ENCODE measurements at regions not wholly inside any gene's neighbourhood (a gene's known extent, or its start where the extent isn't known, plus 50 kb on each side); places are given as distances from the start of the nearest gene placed in this dataset.

DNA sequence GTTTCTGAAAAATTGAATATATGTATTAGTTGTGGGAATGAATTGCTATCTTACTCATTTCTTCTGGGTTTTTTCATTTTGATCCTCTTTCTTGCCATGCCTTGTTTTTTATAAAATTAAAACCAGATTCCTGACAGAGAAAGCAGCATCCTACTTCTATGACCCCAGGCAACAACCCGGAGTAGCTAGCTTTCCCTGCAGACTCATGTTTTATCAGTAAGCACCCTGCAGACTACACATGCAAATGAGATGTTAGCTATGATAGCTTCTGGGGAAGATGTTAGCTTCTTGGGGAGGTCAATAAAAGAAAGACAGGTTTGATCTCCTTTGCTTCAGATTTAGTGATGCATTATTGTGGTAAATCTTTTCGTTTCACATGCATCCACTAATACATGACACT, 1598.6 kb downstream of the SLITRK5 start:
- no peak overlapping the region for H3K4me3 Mint-ChIP-seq
- TF ChIP-seq, protein P1, sequence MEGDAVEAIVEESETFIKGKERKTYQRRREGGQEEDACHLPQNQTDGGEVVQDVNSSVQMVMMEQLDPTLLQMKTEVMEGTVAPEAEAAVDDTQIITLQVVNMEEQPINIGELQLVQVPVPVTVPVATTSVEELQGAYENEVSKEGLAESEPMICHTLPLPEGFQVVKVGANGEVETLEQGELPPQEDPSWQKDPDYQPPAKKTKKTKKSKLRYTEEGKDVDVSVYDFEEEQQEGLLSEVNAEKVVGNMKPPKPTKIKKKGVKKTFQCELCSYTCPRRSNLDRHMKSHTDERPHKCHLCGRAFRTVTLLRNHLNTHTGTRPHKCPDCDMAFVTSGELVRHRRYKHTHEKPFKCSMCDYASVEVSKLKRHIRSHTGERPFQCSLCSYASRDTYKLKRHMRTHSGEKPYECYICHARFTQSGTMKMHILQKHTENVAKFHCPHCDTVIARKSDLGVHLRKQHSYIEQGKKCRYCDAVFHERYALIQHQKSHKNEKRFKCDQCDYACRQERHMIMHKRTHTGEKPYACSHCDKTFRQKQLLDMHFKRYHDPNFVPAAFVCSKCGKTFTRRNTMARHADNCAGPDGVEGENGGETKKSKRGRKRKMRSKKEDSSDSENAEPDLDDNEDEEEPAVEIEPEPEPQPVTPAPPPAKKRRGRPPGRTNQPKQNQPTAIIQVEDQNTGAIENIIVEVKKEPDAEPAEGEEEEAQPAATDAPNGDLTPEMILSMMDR (conservative IDR thresholded peaks at IDR 0.05), result no peak
- H3K27me3 Mint-ChIP-seq (ENCODE audit: low read depth), result no peaks in the 10 kb centered on the region
- no peaks in the 10 kb centered on the region for H3K9me3 Mint-ChIP-seq
- no peak overlapping the region for H3K27ac Mint-ChIP-seq (ENCODE audit: unreplicated experiment)
- no peaks in the 10 kb centered on the region for H3K4me1 Mint-ChIP-seq
- no peaks in the 10 kb centered on the region for H3K36me3 Mint-ChIP-seq (ENCODE audit: low read depth)
- DNase-seq (ENCODE audit: low read depth, low spot score), result no peak

DNA sequence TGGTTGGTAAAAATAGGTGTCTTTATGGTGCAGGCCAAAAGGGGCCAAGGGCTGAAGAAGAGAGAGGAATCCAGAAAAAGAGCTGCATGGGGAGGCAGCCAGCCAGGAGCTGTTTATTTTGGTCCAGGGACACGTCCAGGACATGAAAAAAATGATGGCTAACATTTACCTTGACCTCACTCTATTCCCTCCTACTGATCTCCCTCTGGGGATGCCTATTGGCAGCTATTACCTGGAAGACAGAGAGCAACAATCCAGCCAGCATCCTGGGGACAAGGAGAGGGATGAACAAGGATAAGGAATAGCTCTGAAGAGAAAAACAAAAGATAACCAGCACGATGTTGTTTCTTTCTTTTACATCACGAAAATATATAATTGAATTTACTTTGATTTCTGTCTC, 1599.6 kb downstream of the SLITRK5 start:
- Mint-ChIP-seq H3K27ac (ENCODE audit: unreplicated experiment) (no peak overlapping the region), H3K4me3 (no peak overlapping the region), H3K27me3 (ENCODE audit: low read depth) (no peaks in the 10 kb centered on the region)

DNA sequence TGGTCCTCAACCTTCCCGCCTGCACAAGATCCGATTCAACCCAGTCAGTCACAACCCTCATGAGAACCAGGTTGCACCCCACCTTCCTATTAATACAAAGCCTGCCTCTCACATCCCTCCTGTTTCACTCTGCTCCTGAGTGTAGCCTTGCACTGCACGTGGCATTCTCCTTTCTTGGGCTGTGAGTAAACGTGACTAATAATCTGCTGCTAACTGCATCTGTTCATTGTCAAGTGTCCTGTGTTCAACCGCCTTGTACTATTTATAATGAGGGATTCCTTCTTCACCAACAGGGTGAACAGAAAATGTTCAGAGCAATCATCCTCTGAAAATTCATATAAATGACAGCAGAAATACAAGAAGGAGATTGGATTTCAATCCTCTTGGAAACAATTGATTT, 1608.2 kb downstream of the SLITRK5 start:
- no peak overlapping the region for H3K4me3 Mint-ChIP-seq
- H3K9me3 Mint-ChIP-seq, result no peaks in the 10 kb centered on the region
- no peaks in the 10 kb centered on the region for H3K36me3 Mint-ChIP-seq (ENCODE audit: low read depth)
- H3K4me1 Mint-ChIP-seq, result no peaks in the 10 kb centered on the region
- no peak for DNase-seq (ENCODE audit: low read depth, low spot score)
- peak overlapping the region; percentile 69 for H3K27ac Mint-ChIP-seq (ENCODE audit: unreplicated experiment)
- H3K27me3 Mint-ChIP-seq (ENCODE audit: low read depth), result no peaks in the 10 kb centered on the region
- TF ChIP-seq, protein P1 (conservative IDR thresholded peaks at IDR 0.05), result no peak

More for the DNA sequence above, 1599.6 kb downstream of the SLITRK5 start:
- TF ChIP-seq, protein P1 (conservative IDR thresholded peaks at IDR 0.05), result no peak
- Mint-ChIP-seq H3K9me3 (no peaks in the 10 kb centered on the region), H3K4me1 (no peaks in the 10 kb centered on the region), H3K36me3 (ENCODE audit: low read depth) (no peaks in the 10 kb centered on the region)
- DNase-seq (ENCODE audit: low read depth, low spot score), result no peak

DNA sequence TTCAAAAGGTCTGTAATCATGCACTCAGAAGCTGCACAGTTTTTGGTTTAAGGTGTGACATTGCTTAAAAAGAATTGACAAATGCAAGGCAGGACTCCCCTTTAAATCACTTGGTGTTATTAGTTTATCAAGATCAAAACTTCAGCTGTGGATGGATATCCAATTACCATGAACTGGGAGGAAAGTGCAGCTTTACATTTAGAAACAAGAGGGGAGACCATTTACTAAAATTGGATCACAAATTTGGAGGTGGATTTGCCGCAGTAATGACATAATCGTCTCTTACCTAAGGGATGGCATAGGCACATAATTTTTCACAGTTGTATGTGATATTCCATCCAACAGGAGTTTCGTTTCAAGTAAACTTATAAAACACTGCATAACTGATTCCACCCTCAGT, 1610.2 kb downstream of the SLITRK5 start:
- Mint-ChIP-seq H3K4me3 (no peak overlapping the region), H3K27ac (ENCODE audit: unreplicated experiment) (no peak overlapping the region), H3K27me3 (ENCODE audit: low read depth) (no peaks in the 10 kb centered on the region), H3K36me3 (ENCODE audit: low read depth) (no peaks in the 10 kb centered on the region), H3K4me1 (no peaks in the 10 kb centered on the region), H3K9me3 (no peaks in the 10 kb centered on the region)
- TF ChIP-seq, protein P1 (conservative IDR thresholded peaks at IDR 0.05), result no peak
- no peak for DNase-seq (ENCODE audit: low read depth, low spot score)

DNA sequence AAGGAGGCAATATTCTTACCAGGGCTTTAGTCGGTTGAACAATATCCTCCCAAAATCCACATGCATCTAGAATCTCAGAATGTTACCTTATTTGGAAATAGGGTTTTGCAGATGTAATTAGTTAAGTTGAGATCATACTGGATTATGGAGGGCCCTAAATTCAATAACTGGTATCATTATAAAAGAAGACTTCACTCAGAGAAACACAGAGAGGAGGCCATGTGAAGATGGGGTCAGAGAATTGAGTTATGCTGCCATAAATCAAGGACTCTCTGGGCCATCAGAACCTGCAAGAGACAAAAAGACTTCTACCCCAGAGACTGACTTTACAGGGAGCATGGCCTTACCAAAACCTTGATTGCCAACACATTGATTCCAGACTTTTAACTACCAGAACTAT, 1611.1 kb downstream of the SLITRK5 start:
- TF ChIP-seq, protein P1 (conservative IDR thresholded peaks at IDR 0.05), result no peak
- Mint-ChIP-seq H3K4me3 (no peak overlapping the region), H3K27me3 (ENCODE audit: low read depth) (no peaks in the 10 kb centered on the region), H3K9me3 (no peaks in the 10 kb centered on the region), H3K36me3 (ENCODE audit: low read depth) (no peaks in the 10 kb centered on the region), H3K27ac (ENCODE audit: unreplicated experiment) (no peak overlapping the region), H3K4me1 (no peaks in the 10 kb centered on the region)
- DNase-seq (ENCODE audit: low read depth, low spot score), result no peak

DNA sequence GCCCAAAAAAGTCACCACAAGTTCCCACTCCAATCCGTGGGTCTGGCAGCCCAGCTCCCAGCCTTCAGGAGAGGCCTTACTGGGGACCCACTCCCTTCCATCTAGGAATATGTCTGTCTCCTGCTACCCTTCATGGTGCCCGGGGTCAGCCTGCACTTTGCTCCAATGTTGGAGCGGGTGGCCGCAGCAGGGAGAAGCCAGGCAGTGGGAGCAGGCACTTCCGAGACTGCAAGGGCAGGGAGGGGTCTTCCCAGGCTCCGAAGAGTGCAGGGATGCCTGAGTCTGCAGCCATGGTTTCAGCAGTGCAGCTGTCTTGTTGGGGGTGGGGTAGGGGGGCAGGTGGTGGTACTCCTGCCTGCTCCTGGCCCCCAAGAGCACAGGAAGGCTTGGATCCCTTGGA, 1616.2 kb downstream of the SLITRK5 start:
- H3K4me3 Mint-ChIP-seq, result no peak overlapping the region
- H3K27me3 Mint-ChIP-seq (ENCODE audit: low read depth), result no peaks in the 10 kb centered on the region
- DNase-seq (ENCODE audit: low read depth, low spot score), result no peak
- peaks cover 12% of the 10 kb centered on the region for H3K9me3 Mint-ChIP-seq
- H3K36me3 Mint-ChIP-seq (ENCODE audit: low read depth), result peaks cover 4% of the 10 kb centered on the region
- TF ChIP-seq, protein P1 (conservative IDR thresholded peaks at IDR 0.05), result no peak
- H3K27ac Mint-ChIP-seq (ENCODE audit: unreplicated experiment), result no peak overlapping the region
- no peaks in the 10 kb centered on the region for H3K4me1 Mint-ChIP-seq
